WERI-Rb-1 (cell line): ENCODE measurements at regions not wholly inside any gene's neighbourhood (a gene's known extent, or its start where the extent isn't known, plus 50 kb on each side); places are given as distances from the start of the nearest gene placed in this dataset.

Experiments used
- DNase-seq: peaks from one replicate; pipeline ENCODE4 v3.0.0-alpha.2; 2020
- H3K27ac ChIP-seq: fragments of 250-450 bp; sonication (Bioruptor Pico); 2 replicates; pipeline ENCODE4 v1.5.1; 2020; ENCODE audit warnings: mild to moderate bottlenecking, moderate library complexity
- H3K27me3 ChIP-seq: fragments of 250-450 bp; sonication (Bioruptor Pico); 2 replicates; pipeline ENCODE4 v1.5.1; 2021; ENCODE audit warnings: mild to moderate bottlenecking, low read depth, moderate library complexity; ENCODE audit not compliant: insufficient read depth, severe bottlenecking
- H3K36me3 ChIP-seq: fragments of 250-450 bp; sonication (Bioruptor Pico); 2 replicates; pipeline ENCODE4 v1.5.1; 2020; ENCODE audit warnings: mild to moderate bottlenecking, moderate library complexity
- H3K4me3 ChIP-seq: 2 replicates; pipeline ENCODE4 v1.5.1; 2011; ENCODE audit warnings: low read depth, mild to moderate bottlenecking, control low read depth, low read length
- H3K9me3 ChIP-seq: fragments of 250-450 bp; sonication (Bioruptor Pico); 2 replicates; pipeline ENCODE4 v1.5.1; 2021; ENCODE audit warnings: mild to moderate bottlenecking, moderate library complexity; ENCODE audit not compliant: severe bottlenecking
- TF ChIP-seq, protein P1 (sequence below): IDR thresholded peaks from 2 replicates; pipeline ENCODE4 v1.5.1; 2011; ENCODE audit warnings: low read depth, mild to moderate bottlenecking, control low read depth, inconsistent platforms, low read length

DNA sequence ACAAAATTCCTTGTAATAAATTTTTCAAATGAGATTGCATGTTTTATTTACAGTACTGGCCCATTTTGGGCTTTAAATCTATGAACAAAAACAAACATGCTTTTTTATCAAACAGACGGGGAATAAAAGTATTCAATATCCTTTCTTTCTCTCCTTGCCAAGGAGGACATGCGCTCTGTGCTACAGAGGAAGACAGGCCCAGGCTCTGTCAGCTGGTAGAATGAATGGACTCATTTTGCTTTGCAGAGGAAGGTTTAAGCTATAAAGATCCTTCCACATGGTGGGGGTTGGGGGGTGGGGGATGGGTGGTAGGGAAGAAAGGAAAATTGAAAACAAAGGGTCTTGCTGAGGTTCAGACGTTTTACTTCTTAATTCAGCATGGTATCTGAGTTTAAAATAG lies 575.6 kb downstream of the INSC start:
- DNase-seq: no peak
- H3K27ac ChIP-seq: no peak overlapping the region
- TF ChIP-seq, protein P1, sequence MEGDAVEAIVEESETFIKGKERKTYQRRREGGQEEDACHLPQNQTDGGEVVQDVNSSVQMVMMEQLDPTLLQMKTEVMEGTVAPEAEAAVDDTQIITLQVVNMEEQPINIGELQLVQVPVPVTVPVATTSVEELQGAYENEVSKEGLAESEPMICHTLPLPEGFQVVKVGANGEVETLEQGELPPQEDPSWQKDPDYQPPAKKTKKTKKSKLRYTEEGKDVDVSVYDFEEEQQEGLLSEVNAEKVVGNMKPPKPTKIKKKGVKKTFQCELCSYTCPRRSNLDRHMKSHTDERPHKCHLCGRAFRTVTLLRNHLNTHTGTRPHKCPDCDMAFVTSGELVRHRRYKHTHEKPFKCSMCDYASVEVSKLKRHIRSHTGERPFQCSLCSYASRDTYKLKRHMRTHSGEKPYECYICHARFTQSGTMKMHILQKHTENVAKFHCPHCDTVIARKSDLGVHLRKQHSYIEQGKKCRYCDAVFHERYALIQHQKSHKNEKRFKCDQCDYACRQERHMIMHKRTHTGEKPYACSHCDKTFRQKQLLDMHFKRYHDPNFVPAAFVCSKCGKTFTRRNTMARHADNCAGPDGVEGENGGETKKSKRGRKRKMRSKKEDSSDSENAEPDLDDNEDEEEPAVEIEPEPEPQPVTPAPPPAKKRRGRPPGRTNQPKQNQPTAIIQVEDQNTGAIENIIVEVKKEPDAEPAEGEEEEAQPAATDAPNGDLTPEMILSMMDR: no peak
- H3K4me3 ChIP-seq: no peak overlapping the region
- H3K9me3 ChIP-seq: no peaks in the 10 kb centered on the region
- peaks cover 14% of the 10 kb centered on the region for H3K27me3 ChIP-seq
- H3K36me3 ChIP-seq: no peaks in the 10 kb centered on the region

DNA sequence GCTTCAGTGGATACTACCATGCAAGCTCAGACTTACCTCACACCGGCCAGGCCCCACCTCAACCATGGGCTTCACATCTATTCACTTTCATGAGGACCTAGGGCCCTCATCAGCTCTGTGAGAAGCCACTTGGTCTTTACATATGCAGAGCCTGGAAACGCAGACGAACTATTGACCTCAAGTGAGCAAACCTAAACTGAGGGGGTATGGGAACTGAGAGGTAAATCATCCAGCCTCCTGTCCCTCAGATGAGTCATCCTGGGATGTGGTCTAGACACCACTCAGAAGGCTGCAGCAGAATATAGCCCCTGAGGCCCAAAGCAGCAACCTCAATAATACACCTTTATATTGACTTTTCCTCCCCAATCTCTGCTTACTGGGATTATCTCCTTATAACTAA lies 578.0 kb downstream of the INSC start:
- Histone ChIP-seq H3K27me3 (peaks cover 20% of the 10 kb centered on the region), H3K4me3 (no peak overlapping the region), H3K27ac (no peak overlapping the region), H3K36me3 (no peaks in the 10 kb centered on the region), H3K9me3 (no peaks in the 10 kb centered on the region)
- TF ChIP-seq, protein P1: no peak
- no peak for DNase-seq

DNA sequence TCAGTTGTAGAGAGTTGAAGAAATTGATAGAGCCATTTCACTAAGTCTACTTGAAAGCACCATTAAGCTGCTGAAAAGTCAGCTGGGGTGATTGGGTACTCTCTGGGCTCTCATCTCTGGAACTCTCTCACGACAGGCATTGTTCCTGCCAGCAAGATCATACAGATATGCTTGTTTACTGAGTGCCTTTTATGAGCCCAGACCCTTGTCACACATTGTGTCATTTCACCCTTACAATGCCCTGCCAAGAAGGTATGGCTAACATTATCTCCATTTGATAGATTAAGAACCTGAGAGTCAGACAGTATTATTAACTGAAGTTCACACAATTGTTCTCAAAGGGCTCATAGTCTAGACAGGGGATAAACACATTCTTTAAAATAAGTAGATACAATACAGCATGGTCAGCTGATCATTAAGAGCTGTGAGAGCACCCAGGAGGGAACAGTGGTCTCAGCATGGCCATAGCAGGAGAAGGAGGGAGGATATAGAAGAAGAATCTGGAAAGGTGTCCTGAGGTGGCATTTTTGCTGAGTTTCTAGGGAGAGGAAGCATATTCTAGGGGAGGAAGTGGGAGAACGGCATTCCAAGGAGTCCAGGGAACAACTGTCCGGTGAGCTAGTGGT lies 580.5 kb downstream of the INSC start:
- Histone ChIP-seq H3K27ac (no peak overlapping the region), H3K9me3 (no peaks in the 10 kb centered on the region), H3K36me3 (no peaks in the 10 kb centered on the region), H3K27me3 (peaks cover 18% of the 10 kb centered on the region), H3K4me3 (no peak overlapping the region)
- DNase-seq: no peak
- TF ChIP-seq, protein P1: no peak

DNA sequence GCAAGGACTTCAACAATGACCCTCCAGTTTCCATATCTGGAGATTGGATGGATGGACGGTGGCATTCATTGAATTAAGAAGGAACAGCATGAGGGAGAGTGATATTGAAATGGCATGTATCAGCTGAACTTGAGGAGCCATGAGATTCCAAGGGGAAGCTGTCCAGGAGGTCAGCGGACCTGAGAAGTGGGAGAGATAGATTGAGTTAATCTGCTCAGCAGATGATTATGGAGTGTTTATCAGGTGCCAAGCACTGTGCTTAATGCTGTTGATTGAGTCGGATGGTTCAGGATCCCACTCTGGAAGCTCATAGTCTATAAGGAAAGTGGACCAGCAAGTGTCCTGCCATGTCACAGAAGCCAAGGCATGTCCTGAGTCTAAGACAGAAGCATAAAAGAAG lies 581.3 kb downstream of the INSC start:
- Histone ChIP-seq H3K4me3 (no peak overlapping the region), H3K36me3 (no peaks in the 10 kb centered on the region), H3K27ac (no peak overlapping the region), H3K9me3 (no peaks in the 10 kb centered on the region), H3K27me3 (peaks cover 25% of the 10 kb centered on the region)
- TF ChIP-seq, protein P1: no peak
- no peak for DNase-seq

DNA sequence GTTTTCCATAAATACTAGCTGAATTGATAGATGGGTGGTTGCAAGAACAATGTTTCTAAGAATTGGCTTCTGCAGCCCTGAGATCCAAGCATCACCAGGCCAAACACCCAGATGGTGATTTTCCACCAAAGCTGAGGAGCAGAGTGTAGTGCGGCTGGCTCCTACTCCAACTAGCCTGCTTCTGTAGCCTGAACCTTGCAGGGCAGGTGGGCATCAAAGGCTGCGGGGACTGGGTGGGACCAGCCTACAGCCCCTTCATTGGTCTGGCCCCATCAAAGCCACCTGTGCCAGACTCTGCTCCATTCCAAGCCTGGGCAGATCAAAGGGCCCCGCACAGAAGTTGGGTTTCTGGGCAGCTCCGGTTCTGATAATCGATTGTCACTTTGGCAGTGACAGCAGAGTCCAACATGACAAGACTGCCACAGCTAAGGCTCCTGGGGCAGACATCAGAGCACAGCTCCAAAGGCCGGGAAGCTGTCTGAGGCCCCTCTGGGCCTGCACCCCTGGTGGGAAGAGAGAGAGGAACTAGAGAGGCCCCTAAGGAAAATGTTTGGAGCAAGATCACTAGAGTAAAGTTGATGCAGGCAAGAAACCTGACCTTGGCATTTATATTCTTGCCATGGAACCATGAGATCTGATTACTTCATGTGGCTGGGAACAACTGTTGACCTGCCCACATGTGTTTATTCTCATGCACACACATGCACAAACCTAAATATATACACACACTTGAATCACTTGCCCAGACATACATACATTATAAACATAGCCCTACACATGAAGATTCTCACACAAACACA lies 582.9 kb downstream of the INSC start:
- DNase-seq: no peak
- Histone ChIP-seq H3K4me3 (no peak overlapping the region), H3K27ac (no peak overlapping the region), H3K9me3 (no peaks in the 10 kb centered on the region), H3K27me3 (peaks cover 29% of the 10 kb centered on the region), H3K36me3 (no peaks in the 10 kb centered on the region)
- TF ChIP-seq, protein P1: no peak
